ENCODE measurements at regions not wholly inside any gene's neighbourhood (a gene's known extent, or its start where the extent isn't known, plus 50 kb on each side); places are given as distances from the start of the nearest gene placed in this dataset.

GRCh38 chr17:70862295-70862694 is 693.0 kb downstream of the KCNJ2 start:
- TF ChIP-seq CTCF (conservative IDR thresholded peaks at IDR 0.05) (no peak), EZH2 (IDR thresholded peaks at IDR 0.05; ENCODE audit: low read depth) (no peak)

Measured in PC-9 (cell line).